ENCODE measurements at regions not wholly inside any gene's neighbourhood (a gene's known extent, or its start where the extent isn't known, plus 50 kb on each side); places are given as distances from the start of the nearest gene placed in this dataset.

GRCh38 chr12:116490471-116490870, 68.7 kb upstream of the MAP1LC3B2 start:
- peak; percentile 64 for DNase-seq (ENCODE audit: low read depth)

- DNase-seq (ENCODE audit: low read depth): peak; percentile 79
Observed at GRCh38 chr12:116492703-116493324, 66.4 kb upstream of the MAP1LC3B2 start.

- no peak for DNase-seq (ENCODE audit: low read depth)
Observed at GRCh38 chr12:116495260-116495659, 63.9 kb upstream of the MAP1LC3B2 start.

GRCh38 chr12:116497051-116497591, 62.1 kb upstream of the MAP1LC3B2 start:
- DNase-seq (ENCODE audit: low read depth): no peak

GRCh38 chr12:116498471-116498870, 60.7 kb upstream of the MAP1LC3B2 start:
- DNase-seq (ENCODE audit: low read depth): no peak

- DNase-seq (ENCODE audit: low read depth): no peak
Observed at GRCh38 chr12:116502141-116502725, 56.9 kb upstream of the MAP1LC3B2 start.

GRCh38 chr12:116502989-116503496, 56.1 kb upstream of the MAP1LC3B2 start:
- no peak for DNase-seq (ENCODE audit: low read depth)

- no peak for DNase-seq (ENCODE audit: low read depth)
Observed at GRCh38 chr12:116504438-116504837, 54.7 kb upstream of the MAP1LC3B2 start.

- no peak for DNase-seq (ENCODE audit: low read depth)
Observed at GRCh38 chr12:116506697-116507064, 52.5 kb upstream of the MAP1LC3B2 start.

- no peak for DNase-seq (ENCODE audit: low read depth)
Observed at GRCh38 chr12:116508145-116509121, 50.7 kb upstream of the MAP1LC3B2 start.

Data from amniotic epithelial cell (primary cell).